HepG2 (cell line): ENCODE measurements at regions not wholly inside any gene's neighbourhood (a gene's known extent, or its start where the extent isn't known, plus 50 kb on each side); places are given as distances from the start of the nearest gene placed in this dataset.
"Not testable (repeated sequence)": the region's sequence is repeated elsewhere in the genome, so short reads cannot be mapped to it uniquely, and the experiment has no call there.

Source experiments
- ADNP ChIP-seq: sonication (generic); formaldehyde crosslinking; IDR thresholded peaks from 2 replicates; pipeline ENCODE4 v1.4.0; 2020; ENCODE audit warnings: missing genetic modification reagents
- MATR3 ChIP-seq: sonication (generic); formaldehyde crosslinking; IDR thresholded peaks from 2 replicates; pipeline ENCODE4 v1.4.0; 2020; ENCODE audit warnings: missing genetic modification reagents
- RFX5 ChIP-seq: IDR thresholded peaks from 2 replicates; pipeline ENCODE4 v1.6.1; 2011; ENCODE audit warnings: low read depth, low read length, improper control_type of control experiment
- TF ChIP-seq, protein P1 (sequence below): sonication (generic); formaldehyde crosslinking; IDR thresholded peaks from 2 replicates; pipeline ENCODE4 v1.5.1; 2020; ENCODE audit warnings: missing genetic modification reagents, mild to moderate bottlenecking, borderline replicate concordance
- TF ChIP-seq, protein P2 (sequence below): sonication (generic); formaldehyde crosslinking; IDR thresholded peaks from 2 replicates; pipeline ENCODE4 v1.8.0; 2022; ENCODE audit warnings: missing genetic modification reagents, mild to moderate bottlenecking, moderate library complexity, borderline replicate concordance

DNA sequence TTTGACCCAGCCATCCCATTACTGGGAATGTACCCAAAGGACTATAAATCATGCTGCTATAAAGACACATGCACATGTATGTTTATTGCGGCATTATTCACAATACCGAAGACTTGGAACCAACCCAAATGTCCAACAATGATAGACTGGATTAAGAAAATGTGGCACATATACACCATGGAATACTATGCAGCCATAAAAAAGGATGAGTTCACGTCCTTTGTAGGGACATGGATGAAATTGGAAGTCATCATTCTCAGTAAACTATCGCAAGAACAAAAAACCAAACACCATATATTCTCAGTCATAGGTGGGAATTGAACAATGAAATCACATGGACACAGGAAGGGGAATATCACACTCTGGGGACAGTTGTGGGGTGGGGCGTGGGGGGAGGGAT is 170.4 kb downstream of the PPP1R3A start:
- TF ChIP-seq MATR3 (CRISPR knock-in tag); ADNP (CRISPR knock-in tag); RFX5: not testable (repeated sequence)
- TF ChIP-seq, protein P1, sequence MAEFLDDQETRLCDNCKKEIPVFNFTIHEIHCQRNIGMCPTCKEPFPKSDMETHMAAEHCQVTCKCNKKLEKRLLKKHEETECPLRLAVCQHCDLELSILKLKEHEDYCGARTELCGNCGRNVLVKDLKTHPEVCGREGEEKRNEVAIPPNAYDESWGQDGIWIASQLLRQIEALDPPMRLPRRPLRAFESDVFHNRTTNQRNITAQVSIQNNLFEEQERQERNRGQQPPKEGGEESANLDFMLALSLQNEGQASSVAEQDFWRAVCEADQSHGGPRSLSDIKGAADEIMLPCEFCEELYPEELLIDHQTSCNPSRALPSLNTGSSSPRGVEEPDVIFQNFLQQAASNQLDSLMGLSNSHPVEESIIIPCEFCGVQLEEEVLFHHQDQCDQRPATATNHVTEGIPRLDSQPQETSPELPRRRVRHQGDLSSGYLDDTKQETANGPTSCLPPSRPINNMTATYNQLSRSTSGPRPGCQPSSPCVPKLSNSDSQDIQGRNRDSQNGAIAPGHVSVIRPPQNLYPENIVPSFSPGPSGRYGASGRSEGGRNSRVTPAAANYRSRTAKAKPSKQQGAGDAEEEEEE (CRISPR knock-in tag), result not testable (repeated sequence)
- TF ChIP-seq, protein P2, sequence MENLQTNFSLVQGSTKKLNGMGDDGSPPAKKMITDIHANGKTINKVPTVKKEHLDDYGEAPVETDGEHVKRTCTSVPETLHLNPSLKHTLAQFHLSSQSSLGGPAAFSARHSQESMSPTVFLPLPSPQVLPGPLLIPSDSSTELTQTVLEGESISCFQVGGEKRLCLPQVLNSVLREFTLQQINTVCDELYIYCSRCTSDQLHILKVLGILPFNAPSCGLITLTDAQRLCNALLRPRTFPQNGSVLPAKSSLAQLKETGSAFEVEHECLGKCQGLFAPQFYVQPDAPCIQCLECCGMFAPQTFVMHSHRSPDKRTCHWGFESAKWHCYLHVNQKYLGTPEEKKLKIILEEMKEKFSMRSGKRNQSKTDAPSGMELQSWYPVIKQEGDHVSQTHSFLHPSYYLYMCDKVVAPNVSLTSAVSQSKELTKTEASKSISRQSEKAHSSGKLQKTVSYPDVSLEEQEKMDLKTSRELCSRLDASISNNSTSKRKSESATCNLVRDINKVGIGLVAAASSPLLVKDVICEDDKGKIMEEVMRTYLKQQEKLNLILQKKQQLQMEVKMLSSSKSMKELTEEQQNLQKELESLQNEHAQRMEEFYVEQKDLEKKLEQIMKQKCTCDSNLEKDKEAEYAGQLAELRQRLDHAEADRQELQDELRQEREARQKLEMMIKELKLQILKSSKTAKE (CRISPR knock-in tag), result not testable (repeated sequence)
